ENCODE measurements at regions not wholly inside any gene's neighbourhood (a gene's known extent, or its start where the extent isn't known, plus 50 kb on each side); places are given as distances from the start of the nearest gene placed in this dataset.

DNA sequence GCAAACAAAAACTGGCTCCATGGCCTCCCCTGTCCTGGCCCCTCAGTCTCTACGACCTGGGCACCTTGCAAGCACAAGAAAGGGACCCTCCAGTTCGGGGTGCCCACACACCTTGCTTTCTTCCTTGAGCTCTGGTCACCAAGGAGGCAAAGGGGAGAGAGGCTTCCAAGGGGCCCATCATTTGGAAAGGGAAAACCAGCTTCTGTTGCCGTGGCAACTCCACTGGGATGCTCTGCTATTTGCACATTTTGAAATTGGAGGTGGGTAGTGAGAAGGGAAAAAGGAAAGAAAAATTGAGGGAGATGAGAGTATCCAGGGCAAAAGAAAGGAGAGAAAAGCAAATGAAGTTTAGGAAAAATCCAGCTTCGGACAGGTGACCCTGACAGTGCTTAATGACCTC, 388.4 kb downstream of the SHANK2 start:
- TF ChIP-seq, protein P1, sequence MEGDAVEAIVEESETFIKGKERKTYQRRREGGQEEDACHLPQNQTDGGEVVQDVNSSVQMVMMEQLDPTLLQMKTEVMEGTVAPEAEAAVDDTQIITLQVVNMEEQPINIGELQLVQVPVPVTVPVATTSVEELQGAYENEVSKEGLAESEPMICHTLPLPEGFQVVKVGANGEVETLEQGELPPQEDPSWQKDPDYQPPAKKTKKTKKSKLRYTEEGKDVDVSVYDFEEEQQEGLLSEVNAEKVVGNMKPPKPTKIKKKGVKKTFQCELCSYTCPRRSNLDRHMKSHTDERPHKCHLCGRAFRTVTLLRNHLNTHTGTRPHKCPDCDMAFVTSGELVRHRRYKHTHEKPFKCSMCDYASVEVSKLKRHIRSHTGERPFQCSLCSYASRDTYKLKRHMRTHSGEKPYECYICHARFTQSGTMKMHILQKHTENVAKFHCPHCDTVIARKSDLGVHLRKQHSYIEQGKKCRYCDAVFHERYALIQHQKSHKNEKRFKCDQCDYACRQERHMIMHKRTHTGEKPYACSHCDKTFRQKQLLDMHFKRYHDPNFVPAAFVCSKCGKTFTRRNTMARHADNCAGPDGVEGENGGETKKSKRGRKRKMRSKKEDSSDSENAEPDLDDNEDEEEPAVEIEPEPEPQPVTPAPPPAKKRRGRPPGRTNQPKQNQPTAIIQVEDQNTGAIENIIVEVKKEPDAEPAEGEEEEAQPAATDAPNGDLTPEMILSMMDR (IDR thresholded peaks at IDR 0.05; ENCODE audit: poor library complexity, severe bottlenecking) = no peak
- TF ChIP-seq EZH2 (IDR thresholded peaks at IDR 0.05; ENCODE audit: borderline replicate concordance, insufficient read depth, low read length, poor library complexity, severe bottlenecking) (no peak), REST (IDR thresholded peaks at IDR 0.05; ENCODE audit: borderline replicate concordance) (peak; percentile 57)
